ENCODE measurements at regions not wholly inside any gene's neighbourhood (a gene's known extent, or its start where the extent isn't known, plus 50 kb on each side); places are given as distances from the start of the nearest gene placed in this dataset.
"Not testable (repeated sequence)": the region's sequence is repeated elsewhere in the genome, so short reads cannot be mapped to it uniquely, and the experiment has no call there.

GRCh38 chr12:131277186-131278091 lies 323.7 kb downstream of the ADGRD1 start:
- not testable (repeated sequence) for DNase-seq

- not testable (repeated sequence) for DNase-seq
Observed at GRCh38 chr12:131278451-131279115, 324.9 kb downstream of the ADGRD1 start.

GRCh38 chr12:131279281-131279921 lies 325.7 kb downstream of the ADGRD1 start:
- no peak for DNase-seq

GRCh38 chr12:131280426-131280825 lies 326.7 kb downstream of the ADGRD1 start:
- no peak for DNase-seq

- no peak for DNase-seq
Observed at GRCh38 chr12:131281016-131281415, 327.3 kb downstream of the ADGRD1 start.

- DNase-seq = no peak
Observed at GRCh38 chr12:131282292-131283080, 328.8 kb downstream of the ADGRD1 start.

- DNase-seq = no peak
Observed at GRCh38 chr12:131283191-131283861, 329.6 kb downstream of the ADGRD1 start.

GRCh38 chr12:131283862-131284825 lies 330.4 kb downstream of the ADGRD1 start:
- not testable (repeated sequence) for DNase-seq

- DNase-seq = not testable (repeated sequence)
Observed at GRCh38 chr12:131284954-131285904, 331.5 kb downstream of the ADGRD1 start.

- DNase-seq = not testable (repeated sequence)
Observed at GRCh38 chr12:131285905-131286295, 332.2 kb downstream of the ADGRD1 start.

GRCh38 chr12:131286301-131286700 lies 332.6 kb downstream of the ADGRD1 start:
- not testable (repeated sequence) for DNase-seq

GRCh38 chr12:131287015-131287937 lies 333.6 kb downstream of the ADGRD1 start:
- no peak for DNase-seq

- no peak for DNase-seq
Observed at GRCh38 chr12:131287938-131288764, 334.4 kb downstream of the ADGRD1 start.

GRCh38 chr12:131288765-131289695 lies 335.3 kb downstream of the ADGRD1 start:
- not testable (repeated sequence) for DNase-seq

- not testable (repeated sequence) for DNase-seq
Observed at GRCh38 chr12:131289807-131290206, 336.1 kb downstream of the ADGRD1 start.

GRCh38 chr12:131290255-131290959 lies 336.7 kb downstream of the ADGRD1 start:
- DNase-seq = no peak

All from left hindlimb (tissue), 1 donor.